ENCODE measurements at regions not wholly inside any gene's neighbourhood (a gene's known extent, or its start where the extent isn't known, plus 50 kb on each side); places are given as distances from the start of the nearest gene placed in this dataset.
"Not testable (repeated sequence)": the region's sequence is repeated elsewhere in the genome, so short reads cannot be mapped to it uniquely, and the experiment has no call there.

DNA sequence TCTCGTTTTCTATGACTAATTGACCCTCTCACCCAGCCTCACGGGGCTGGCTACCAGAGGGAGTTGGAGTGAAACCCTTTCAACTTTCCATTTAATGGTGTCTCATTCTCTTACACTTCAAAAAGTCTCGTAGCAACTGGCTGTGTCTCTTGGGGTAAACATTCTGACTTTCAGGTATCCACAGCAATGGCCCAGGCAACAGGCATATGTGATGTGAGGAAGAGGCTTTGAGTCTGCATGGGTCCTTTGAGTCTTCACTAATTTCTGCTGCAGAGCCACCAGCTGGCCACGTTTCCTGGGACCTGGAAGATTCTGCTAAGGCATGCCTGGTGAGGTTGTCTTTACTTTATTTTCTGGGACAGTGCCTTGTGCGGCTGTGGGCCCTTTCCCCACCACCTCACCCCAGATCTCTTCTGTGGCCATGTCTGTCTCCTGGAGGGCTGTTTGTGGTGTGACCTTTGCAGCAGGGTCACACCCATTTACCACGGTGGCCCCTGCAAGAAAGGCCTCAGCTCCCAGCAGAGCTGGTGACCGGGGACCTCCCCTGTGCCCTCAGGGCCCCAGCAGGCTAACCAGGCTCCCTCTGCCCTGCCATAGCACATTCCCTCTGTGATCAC lies 112.5 kb upstream of the FRG1 start:
- DNase-seq: no peak

DNA sequence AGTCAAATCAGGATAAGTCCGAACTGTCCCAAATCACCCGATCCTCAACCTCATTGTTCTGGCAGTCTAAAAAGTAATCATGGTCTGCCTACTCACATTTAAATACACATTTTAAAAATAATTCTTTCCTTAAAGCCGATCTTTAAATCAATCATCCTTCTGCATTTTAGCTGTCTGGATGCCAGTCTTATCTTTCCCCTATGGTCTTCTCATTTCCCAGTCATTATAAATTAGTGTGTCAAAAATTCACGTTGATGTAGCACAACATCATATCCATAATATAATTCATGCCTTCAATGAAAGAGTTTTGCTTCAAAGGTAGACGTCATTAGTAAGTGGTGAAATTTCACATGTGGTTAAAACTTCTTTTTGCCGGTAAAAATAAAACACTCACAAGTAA lies 108.1 kb upstream of the FRG1 start:
- no peak for DNase-seq

DNA sequence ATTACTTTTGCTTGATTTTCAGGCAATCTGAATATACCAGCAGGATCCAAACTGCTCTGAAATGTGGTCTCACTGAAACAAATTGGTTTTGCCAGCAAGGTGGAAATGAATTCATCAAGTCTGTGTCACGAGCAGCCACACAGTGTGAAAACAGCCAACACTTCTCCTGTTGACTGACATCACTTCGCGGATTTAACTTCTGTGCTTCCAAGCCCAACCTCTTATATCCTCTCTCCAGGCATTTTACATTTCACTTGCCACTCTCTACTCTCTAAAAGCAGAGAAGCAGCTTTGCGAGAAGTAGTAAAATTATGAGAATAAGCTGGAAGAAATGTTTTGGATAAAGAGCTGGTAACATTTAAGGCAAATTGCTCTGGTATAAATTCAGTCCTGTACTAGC lies 106.1 kb upstream of the FRG1 start:
- no peak for DNase-seq

DNA sequence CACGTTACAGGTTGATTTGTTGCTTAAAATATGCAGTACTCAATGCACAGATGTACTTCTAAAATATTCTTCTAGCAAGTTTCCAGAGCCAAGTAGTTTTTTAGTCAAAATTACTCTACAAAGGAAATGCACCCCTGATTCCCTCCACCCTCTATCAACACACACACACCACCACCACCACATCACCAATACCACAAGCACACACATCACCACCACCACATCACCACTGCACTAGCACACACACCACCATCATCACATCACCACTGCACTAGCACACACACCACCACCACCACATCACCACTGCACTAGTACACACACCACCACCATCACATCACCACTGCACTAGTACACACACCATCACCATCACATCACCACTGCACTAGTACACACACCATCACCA lies 105.2 kb upstream of the FRG1 start:
- DNase-seq: no peak

DNA sequence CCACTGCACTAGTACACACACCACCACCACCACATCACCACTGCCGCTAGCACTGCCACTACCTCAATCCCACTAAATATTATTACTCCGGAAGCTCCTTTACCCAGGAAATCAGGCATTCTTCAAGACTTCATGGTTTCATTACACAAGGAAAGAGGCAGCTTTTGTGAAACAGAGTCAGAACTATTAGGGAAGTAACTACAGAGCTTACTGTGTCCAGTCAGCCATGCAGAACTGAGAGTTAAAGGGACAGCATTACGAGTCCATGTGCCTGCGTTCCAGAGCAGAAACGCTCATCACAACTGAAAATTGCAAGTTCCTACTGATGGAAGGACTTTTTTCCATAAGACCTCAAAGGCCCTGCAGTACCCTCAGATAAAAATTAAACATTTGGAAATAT lies 103.2 kb upstream of the FRG1 start:
- DNase-seq: no peak

DNA sequence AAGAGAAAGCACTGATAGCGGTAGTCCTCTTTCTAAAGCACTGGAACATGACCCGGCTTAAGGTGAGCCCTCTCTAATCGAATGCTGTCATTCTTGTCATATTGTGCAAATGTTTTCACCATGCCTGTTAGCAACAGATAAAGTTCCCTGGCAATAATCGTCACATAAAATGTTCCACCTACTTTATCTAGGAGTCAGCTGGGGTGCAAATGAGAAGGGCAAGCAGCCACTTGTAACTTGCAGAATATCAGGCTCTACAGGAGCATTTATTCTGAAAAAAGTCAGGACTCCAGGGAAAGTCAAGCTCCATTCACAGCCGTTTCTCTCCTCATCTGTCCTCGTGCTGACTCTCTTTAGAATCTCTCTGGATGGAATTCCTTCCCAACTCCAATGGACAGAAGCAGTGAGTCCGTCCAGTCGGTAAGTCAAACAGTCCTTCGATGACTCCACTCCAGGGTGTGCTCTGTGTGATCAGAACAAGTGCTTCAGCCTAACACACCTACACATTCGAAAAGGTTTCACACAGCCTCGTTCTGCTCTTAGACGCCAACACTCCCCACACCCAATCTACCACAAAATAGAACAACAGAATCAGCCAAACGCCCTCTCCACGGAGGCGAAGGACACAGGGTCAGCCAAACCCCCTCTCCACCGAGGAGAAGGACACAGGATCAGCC lies 101.7 kb upstream of the FRG1 start:
- DNase-seq: no peak

DNA sequence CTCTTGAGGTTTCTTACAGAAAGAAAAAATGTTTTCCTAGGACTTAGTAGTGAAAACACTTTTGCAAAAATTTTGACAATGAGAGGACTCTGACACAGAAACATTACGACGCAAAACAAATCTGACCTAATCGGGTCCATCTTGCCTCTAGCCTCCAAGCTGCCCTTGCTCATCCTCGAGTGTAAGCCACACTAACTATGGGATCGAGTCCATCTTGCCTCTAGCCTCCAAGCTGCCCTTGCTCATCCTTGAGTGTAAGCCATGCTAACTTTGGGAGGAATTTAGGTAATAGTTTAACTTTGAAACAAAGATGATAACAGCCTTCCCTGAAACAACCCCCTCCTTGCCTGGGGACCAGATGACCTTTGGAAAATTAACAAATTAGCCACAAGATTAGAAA lies 100.3 kb upstream of the FRG1 start:
- DNase-seq: no peak

DNA sequence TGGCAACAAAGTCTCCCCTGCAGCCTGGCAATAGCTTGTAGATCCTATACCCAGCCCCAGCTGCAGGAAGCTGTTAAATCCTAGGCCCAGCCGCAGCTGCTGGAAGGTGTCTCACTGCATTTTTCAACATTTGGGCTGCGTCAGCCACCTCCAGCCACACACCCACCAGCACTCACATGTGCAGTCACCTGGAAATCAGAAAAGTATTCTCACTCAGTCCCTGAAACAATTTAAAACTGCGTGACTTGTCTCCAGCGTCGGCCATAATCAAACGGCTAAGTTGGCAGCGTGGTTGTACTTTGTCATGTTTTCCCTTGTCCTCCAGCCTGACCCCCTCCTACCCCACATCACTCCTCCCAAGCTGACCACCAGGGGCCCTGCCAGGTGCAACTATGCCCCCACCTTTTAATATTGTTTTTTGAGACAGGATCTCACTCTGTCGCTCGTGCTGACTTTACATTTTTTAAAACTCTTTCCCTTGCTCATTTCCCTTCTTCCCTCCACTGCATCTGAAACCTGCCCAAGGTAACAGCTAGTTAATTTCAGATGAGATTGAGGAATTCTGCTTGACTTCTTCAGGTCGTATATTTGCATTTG lies 97.2 kb upstream of the FRG1 start:
- no peak for DNase-seq

DNA sequence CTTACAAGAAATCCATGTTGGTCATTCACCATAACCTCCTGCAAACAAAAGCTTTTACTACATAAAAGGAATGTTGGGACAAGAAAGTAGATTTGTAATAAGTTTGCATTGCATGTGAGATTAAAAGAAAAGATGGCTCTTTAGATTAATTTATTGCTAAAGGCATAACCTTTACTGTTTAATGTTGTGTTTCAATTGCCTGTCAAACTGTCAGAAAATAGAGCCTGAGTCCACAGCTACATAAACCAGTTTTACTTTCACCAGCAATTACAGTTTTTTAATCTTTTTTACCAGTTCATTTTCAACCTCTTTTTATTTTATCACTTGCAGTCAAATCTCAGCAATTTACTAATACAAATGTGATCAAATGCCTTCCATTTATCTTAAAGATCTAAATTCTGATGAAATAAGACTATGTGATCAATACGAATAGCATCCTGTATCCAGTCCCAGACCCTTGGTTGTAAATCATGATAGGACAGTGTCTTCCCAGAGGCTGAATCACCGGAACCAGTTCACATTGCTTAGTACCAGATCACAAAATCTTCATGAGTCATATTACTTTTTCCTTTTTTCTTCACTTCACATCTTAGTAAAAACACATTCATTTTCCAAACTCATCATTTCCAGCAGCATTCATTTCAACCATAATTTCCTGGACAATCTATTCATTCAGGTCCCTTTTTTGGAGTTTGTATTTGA lies 95.4 kb upstream of the FRG1 start:
- DNase-seq: no peak

DNA sequence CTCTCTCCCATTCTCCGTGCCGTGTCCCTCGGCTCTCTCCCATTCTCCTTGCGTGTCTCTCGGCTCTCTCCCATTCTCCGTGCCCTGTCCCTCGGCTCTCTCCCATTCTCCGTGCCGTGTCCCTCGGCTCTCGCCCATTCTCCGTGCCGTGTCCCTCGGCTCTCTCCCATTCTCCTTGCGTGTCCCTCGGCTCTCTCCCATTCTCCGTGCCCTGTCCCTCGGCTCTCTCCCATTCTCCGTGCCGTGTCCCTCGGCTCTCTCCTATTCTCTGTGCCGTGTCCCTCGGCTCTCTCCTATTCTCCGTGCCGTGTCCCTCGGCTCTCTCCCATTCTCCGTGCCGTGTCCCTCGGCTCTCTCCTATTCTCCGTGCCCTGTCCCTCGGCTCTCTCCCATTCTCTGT lies 94.6 kb upstream of the FRG1 start:
- DNase-seq: not testable (repeated sequence)

DNA sequence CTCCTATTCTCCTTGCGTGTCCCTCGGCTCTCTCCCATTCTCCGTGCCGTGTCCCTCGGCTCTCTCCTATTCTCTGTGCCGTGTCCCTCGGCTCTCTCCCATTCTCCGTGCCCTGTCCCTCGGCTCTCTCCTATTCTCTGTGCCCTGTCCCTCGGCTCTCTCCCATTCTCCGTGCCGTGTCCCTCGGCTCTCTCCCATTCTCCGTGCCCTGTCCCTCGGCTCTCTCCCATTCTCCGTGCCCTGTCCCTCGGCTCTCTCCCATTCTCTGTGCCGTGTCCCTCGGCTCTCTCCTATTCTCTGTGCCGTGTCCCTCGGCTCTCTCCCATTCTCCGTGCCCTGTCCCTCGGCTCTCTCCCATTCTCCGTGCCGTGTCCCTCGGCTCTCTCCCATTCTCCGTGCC lies 94.1 kb upstream of the FRG1 start:
- not testable (repeated sequence) for DNase-seq

DNA sequence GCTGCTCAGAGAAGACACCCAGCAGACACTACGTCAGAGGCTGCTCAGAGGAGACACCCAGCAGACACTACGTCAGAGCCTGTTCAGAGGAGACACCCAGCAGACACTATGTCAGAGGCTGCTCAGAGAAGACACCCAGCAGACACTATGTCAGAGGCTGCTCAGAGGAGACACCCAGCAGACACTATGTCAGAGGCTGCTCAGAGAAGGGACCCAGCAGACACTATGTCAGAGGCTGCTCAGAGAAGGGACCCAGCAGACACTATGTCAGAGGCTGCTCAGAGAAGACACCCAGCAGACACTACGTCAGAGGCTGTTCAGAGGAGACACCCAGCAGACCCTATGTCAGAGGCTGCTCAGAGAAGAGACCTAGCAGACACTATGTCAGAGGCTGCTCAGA lies 92.0 kb upstream of the FRG1 start:
- not testable (repeated sequence) for DNase-seq

DNA sequence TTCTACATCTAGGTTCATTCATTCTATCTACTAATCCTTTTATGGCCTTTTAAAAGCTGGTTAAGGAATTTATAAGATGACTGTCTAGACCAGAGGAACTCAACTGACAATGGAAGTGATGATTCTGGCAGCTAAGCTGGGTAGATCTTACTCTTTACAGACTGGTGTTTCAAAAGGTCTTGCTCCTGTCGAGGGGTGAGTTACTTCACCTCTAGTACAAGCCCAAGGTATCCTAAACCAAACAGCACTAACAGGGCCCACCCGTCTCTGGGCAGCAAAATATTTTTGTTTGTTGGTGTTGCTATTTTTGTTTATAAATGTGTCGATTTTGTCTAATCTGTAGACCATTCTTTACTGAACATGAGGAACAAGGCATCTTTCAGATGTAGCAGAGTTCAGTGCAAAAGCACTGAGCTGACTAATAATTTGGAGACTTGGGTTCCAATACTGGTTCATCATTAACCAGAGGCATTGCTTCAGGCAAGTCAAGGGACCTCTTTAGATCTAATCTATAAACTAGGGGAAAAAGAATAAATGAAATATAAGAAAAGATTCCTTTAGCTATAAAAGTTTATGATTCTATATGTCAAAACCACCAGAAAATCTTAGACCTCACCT lies 90.3 kb upstream of the FRG1 start:
- no peak for DNase-seq

DNA sequence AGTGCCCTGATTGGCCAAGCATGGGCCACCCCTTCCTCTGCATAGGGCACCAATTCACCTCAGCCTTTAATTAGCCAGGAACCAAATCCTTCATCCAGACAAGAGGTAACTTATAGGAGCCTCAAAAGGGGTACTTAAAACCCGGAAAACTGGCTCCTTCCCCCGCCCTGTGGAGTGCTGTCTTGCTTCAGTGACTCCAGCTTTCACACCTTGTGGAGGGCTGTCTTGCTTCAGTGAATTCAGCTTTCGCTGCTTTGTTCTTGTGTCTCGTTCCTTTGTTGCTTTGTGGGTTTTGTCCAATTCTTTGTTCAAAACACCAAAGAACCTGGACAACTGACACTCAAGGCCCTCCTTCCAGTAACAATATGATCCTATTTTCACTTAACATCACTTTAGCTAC lies 82.2 kb upstream of the FRG1 start:
- DNase-seq: no peak

DNA sequence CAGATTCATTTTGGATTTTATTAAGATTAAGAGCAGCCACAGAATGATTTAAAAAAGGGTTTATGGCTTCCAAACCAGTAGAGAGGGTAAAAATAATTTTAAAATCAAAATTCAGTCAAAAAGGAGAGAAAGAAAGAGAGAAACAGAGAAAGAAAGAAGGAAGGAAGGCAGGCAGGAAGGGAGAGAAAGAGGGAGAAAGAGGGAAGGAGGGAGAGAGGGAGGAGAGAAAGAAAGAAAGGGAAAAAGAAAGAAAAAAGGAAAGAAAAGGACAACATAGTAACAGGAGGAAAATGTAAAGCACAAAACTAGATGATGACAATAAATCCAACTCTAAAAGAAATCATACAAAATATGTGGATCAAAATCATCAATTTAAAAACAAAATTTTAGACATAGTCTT lies 79.6 kb upstream of the FRG1 start:
- no peak for DNase-seq

DNA sequence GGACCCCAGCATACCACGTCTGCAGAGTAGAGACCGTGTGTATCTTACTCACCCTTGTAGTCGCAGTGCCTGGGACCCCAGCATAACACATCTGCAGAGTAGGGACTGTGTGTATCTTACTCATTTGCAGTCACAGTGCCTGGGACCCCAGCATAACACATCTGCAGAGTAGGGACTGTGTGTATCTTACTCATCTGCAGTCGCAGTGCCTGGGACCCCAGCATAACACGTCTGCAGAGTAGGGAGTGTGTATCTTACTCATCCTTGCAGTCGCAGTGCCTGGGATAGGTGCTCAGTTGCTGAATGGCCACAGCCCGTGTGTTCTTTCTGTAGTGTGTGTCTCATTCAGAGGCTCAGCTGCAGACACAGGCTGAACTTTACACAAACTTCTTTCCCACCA lies 71.4 kb upstream of the FRG1 start:
- DNase-seq: no peak

DNA sequence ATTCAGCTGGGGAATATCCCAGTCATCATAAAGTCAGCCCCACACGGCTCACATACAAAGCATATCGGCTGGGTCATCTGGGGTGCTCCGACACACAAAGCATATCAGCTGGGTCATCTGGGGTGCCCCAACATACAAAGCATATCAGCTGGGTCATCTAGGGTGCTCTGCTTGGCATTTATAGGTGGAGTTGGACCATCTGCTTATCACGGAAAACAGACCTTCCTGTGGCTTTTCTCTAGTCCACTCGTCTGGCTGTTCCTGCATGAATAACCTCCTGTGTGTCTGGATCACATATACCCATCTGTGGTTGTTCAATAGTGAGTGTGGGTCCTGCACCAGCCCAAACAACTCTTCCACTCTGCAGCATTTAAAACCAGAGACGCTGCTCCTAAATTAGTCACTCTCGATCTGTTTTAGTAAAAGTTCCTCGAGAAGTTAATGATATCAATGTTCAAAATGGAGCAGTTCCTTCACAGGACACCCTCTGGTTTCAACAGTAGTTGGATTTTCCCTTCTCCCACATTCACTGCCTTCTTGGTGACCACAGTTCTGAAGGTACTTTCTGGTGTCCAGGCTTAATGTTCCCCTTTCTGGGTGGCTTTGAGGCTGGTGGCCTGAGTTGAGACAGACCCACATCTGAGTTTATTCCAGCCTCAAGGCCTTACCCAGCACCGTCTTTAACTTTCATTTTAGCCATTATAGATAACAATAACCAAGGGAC lies 70.0 kb upstream of the FRG1 start:
- no peak for DNase-seq

DNA sequence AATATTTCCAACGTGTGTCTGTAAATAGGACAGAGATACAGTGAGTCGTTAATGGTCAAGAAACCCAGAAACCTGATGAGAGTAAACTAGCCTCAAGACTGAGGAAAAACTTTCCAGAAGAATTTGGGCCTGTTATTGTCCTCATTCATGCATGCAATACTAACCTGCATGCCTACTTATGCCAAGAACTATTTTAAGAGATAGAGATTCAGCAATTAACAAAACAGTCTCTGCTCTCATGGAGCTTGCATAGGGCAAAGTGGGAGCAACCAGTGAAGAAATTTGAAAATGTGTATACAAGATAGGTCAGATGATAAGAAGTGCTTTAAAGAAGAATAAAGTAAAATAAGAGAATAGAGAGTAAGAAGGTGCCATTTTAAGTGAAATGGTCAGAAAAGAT lies 66.1 kb upstream of the FRG1 start:
- DNase-seq: no peak

DNA sequence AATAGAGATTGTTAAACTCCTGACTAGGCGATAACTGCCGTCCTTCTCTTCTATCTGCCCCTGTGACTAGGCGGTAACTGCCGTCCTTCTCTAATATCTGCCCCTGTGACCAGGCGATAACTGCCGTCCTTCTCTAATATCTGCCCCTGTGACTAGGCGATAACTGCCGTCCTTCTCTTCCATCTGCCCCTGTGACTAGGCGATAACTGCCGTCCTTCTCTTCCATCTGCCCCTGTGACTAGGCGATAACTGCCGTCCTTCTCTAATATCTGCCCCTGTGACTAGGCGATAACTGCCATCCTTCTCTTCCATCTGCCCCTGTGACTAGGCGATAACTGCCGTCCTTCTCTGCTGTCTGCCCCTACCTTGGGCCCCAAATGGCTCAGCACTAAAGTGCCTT lies 59.5 kb upstream of the FRG1 start:
- DNase-seq: not testable (repeated sequence)

DNA sequence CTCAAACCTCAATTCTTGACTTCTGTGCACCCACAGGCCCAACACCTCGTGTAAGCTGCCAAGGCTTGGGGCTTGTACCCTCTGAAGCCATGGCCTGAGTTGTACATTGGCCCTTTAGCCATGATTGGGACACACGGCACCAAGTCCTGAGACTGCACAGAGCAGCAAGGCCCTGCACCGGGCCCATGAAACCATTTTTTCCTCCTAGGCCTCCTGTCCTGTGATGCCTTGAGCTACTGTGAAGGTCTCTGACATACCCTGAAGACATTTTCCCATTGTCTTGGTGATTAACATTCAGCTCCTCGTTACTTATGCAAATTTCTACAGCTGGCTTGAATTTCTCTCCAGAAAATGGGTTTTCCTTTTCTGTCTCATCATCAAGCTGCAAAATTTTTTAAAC lies 52.3 kb upstream of the FRG1 start:
- not testable (repeated sequence) for DNase-seq

All from right lung (tissue), 2 donors.